NCI-H748 treated with DMSO at 0.1 percent for 48 hours (cell line): ENCODE measurements at regions not wholly inside any gene's neighbourhood (a gene's known extent, or its start where the extent isn't known, plus 50 kb on each side); places are given as distances from the start of the nearest gene placed in this dataset.

ENCODE experiments used
- DNase-seq: peaks from one replicate; lab custom pipeline; 2025; lab: John Stamatoyannopoulos, UW

DNA sequence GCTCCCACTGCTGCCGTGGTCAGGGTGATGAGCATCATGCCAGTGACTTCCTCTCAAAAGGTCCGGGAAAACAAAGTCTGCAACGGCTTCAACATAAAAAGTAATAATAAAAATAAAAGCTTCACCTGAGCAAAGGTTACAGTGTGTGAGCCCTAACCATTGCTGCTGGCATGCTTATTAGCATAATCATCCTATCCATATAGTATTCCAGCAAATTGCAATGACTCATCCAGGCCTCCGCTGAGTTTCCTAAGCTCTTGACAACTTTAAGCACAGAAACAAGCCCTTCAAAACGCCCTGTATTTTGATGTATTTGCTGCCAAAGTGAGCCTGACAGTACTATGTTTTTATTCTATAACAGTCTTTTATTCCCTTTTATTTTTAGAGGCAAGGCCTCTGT lies 100.5 kb downstream of the AASDH start:
- no peak for DNase-seq

DNA sequence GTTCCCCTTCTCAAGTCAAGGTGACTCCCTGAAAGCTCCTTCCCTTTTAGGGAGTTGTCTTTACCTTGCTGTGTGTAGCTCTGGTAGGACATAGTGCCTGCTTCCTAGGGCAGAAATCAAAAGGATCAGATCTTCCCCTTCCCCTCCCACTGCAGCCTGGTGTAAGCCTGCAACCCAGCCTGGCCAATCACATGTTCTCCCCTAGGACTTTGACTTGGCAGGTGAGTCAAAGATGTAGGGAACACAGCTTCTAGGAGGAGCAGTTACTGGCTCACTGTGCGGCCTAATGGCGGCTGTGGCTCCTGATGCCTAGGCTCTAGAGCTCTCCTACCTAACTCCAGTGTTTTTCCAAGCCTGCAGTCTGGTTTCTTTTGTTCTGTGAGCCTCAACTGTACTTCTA lies 103.9 kb downstream of the AASDH start:
- DNase-seq: no peak

DNA sequence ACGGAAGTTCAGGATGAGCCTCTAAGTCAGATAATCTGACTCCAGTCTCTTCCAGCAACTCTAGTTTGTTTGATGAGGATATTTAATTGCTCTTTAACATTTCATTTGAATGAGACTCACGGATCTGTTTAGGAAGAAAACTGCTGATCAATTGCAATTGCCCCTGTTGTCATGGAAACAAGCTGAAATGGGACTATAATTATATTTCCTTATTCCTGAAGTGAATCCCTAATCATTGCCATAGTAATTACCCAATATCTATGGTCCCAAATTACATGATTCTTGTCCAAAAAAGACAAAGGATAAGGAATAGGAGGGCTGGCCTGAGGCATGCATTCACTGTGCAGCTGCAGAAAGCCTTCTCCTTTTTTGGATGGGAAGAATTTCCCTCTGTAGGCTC lies 105.3 kb downstream of the AASDH start:
- DNase-seq: no peak

DNA sequence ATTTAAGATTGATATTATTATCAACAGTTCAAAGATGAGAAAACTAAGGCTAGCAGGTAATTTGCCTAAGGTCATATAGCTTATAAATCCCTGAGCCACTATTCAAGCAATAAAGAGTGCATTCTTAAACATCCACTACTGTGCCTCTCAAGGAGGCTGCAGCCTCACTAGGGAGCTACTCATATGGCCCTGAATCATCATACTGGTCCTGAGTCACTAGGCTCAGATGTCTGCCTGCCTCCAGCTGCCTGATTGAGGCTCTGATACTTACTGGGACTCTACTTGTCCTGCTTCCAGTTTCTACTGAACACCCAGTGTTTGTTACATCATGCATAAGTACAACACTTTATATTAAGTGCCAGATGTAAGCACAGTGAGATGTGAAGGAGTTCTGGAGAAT lies 110.7 kb downstream of the AASDH start:
- no peak for DNase-seq

DNA sequence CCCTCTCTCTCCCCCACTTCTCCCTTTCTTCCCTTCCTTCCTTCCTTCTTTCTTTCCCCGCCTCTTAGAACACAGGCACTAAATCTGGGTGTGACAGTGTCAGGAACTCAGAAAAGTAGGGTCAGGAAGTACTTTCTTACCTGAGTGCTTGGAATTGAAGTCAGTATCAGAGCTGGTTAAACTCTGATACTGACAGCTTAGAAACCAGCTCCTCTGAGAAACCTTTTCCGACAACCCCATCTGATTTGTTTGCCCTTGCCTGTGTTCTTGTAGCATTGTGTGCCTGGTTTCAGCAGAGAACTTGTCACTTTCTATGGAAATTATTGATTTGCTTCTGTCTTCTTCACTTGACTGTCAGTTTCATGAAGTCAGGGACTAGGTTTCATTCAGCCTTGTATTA lies 113.9 kb downstream of the AASDH start:
- DNase-seq: no peak

DNA sequence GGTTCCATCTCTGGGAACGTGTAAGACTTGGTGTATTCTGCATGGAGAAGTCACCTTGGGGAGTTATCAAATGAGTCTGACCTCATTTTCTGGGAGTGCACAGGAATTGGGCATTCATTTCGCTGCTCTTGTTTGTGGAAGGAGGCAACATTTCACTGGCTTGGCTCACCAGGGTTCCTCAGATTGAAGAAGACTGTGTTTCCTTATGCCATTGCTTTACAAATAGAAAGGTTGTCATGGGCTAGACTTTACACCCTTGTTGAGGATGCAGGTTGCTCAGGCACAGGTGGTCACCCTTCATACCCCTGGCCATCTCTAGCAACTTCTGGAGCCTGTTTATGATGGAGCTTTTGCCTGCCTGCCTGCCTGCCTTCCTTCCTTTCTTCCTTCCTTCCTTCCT lies 114.4 kb downstream of the AASDH start:
- DNase-seq: no peak

DNA sequence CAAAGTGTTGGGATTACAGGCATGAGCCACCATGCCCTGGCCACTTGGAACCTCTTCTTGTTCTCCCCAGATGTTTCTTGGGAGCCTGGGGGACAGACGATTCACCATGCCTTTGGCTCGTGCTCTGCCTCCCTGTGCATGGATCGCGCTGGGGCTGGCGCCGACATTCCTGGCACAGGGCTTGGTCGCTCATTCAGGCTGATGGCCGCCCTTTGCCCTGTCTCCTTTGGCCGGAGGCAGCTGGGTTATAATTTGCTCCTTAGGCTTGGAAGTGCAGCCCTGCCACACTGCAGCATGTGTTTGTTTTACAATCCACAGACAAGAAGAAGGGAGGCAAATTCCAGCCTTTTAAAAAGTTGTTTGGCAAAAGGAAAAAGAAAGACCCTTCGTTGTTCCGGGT lies 115.3 kb downstream of the AASDH start:
- no peak for DNase-seq

DNA sequence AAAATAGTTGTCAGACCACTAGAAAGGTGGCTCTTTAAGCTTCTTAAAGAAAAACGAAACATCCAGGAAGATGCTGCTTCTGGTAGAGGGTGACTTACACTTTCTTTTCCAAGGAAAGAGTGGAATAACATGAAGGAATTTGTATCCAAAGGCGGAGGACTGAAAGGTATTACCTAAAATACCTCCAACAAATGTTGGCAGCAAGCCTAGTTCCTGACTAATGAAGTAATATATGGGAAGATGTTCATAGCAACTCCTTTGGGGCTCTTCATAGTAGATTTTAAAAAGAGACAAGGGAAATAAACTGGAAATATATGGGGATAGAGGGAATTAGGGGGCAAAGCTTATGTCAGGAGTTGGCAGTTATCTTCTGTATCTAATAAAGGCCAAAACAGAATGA lies 116.2 kb downstream of the AASDH start:
- no peak for DNase-seq

DNA sequence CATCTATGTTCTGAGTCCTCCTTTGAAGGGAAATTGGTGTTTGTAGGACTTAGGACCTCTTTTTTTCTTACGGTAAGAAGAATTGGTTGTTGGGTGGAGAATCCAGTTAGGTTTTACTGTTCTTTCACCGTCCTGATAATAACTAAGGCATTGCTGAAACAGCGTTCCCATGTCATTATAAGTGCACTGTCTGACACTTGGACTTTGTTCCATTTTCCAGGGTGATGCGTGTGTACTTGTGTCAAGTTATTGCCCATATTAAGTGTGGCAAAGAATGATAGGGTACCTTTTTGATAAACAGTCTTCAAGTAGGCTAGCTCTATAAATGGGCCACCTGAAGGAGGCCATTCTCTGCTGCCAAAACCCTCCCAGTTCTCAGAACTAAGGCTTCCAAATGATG lies 119.7 kb downstream of the AASDH start:
- no peak for DNase-seq

DNA sequence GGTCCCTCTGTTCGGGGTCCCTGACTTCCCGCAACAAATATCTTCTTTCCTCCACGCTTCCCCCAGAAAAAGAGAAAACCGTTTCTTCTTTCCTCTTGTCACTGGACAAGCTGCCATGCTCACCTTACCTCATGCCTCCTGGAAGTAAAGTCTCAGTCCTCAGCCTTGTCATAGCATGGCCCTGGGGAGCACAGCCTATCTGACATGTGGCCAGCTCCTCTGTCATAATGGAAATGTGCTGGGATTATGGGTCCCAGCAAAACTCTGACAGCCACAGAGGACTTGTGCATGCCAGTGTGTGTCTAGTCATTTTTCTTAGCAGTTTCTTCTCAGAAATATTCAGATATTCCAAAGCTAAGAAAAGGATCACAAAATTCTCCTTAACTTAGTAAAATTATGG lies 122.4 kb downstream of the AASDH start:
- no peak for DNase-seq

DNA sequence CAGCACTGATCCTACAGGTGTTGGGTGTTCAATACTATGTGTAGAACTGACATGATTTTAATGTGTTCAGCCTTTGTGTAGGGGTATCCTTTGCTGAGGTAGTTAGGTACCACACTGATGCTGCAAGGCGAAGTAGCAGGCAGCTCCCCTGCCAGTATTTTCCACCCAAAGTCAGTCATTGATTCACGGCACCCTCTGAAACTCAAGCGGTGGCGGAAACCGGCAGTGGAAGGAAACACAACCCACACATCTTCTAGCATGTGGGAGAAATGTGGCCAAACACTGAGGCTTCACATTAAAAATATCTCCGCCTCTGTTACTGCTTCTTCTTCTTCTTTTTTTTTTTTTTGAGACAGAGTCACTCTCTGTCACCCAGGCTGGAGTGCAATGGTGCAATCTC lies 126.3 kb downstream of the AASDH start:
- no peak for DNase-seq

DNA sequence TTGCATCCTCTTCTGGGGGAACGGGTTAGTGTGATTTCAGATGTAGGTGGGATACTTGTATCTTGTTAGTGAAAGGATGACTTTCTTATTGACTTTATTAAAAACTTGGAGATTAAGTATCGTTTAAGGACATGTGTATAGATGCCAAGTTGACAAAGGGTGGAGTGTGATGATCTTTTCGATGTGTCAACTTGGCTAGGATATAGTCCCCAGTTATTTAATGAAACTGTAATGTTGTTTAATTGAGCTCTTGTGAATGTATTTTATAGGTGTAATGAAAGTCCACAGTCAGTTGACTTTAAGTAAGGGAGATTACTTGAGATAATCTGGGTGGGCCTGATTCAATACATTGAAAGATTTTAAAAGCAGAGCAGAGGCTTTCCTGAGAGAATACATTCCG lies 127.0 kb downstream of the AASDH start:
- DNase-seq: no peak

DNA sequence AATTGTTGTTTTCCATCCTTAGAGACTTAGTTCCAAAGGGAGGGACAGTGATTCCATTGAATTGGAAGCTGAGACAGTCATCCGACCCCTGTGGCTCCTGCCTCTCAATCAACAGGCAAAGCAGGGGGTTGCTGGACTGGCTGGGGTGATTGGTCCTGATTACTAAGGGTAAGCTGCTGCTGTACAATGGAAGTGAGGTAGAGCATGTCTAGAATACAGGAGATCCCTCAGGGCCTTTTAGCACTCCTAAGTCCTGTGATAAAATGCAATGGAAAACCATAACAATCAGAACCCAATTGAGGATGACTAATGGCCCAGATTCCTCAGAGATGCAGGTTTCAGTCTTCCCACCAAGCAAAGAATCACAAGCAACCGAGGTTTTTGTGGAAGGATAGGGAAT lies 127.6 kb downstream of the AASDH start:
- DNase-seq: no peak

DNA sequence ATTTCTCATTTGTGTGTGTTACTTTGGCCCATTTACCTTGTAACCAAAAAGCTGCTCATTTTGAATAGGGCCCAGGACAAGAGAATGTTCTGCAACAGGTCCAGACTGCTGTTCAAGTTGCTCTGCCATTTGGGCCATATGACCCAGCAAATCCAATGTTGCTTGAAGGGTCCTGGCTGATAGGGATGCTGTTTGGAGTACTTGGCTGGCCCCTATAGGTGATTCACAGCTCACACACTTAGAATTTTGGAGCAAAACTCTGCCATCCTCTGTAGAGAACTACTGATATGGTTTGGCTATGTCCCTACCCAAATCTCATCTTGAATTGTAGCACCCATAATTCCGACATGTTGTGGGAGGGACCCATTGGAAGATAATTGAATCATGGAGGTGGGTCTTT lies 131.5 kb downstream of the AASDH start:
- no peak for DNase-seq

DNA sequence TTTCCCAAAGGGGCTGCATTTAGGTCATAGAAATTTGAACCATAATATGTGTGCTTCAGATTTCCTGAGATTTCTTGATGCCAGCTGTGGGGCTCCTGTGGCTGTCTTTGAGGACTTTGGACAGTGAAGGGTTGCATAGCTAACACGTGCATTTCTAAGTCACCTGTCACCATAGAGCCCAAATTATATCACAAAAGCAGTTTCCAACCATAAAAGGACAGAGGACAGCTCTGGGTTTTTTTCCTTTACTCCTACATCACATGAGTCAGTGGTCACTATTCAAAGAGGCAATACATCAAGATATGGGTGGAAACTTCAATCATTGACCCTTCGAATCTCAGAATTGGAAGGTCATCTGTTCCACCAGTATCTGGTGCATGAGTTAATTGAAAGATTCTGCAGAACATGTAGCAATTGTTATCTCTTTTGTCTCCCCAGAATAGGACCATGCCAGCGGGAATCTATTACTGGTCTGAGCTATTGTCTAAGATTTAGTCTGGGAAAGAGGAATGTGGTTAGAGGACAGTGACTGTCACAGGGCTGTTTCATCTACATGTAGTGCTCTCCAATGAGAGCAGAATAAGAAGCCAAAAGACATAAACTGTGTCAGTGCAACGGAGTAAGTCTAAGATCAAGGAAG lies 133.5 kb downstream of the AASDH start:
- no peak for DNase-seq

DNA sequence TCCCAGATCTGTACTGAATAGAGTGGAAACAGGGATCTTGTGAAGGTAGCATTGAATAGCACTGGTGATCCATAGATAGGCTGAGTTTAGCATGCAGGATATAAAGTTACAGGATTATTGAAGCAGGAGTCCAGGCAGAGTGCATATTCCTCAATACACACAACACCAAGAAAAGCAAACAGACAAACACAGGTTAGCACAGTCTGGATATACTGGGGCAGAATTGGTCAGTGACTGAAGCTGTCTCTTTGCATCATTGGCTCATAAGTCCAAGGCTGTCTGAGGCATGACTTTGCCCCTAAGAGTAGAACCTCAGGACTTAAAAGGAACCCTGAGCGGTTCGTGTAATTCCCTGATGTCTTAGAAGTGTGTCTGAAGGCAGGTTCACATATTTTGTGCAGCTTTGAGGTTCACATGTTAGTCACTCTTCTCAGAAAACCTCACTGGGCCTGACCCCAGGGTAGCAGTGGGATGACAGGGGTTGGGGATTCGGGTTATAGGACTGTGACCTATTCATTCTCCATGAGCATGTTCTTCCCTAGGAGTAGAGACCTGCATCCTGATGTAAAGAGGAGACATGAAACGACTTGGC lies 134.6 kb downstream of the AASDH start:
- no peak for DNase-seq

DNA sequence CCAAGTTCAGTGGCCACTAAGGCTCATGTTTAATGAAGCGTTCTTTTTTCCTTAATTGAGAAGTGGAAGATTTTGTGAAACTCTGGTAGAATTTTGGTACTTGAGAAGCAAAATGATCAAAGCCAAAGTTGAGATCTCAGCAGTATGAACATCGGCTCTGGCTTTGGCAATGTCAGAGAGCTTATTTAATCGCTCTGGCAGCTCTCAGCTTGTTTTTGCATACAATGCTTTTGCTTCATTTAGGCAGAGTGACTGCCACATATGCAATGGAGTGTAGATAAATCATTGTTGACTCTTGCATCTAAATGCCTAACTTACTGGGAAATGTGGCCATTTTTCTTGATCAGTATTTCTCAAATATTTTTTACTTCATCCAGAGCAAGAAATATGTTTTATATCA lies 135.7 kb downstream of the AASDH start:
- DNase-seq: no peak

DNA sequence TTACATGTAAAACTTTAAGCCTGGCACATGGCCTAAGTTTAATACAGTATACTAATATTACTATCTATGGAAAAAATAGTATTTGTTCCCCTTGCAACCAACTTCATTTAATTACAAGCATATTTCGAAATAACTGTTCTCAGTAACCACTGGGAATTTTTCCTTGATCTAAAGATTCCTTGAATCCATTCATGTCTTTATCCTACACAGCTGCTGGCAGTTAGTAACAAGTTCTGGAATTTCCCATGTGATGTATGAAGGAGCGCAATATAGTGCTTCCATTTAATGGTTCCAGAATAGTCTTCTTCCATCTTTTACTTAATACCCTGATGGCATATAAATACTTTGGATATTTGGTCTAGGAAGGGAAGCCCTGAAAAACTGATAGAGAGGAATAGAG lies 136.5 kb downstream of the AASDH start:
- no peak for DNase-seq

DNA sequence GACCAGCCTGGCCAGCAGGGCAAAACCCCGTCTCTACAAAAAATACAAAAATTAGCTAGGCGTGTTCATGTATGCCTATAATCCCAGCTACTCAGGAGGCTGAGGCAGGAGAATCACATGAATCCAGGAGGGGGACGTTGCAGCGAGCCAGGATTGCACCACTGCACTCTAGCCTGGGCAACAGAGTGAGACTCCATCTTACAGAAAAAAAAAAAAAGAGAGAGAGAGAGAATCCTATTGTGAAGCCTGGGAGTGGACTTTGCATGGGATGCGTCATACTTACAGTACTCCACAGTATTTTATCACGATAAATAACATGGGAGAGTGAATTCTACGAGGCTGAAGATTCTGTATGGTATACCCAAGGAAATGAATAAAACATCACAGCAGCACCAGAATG lies 139.6 kb downstream of the AASDH start:
- no peak for DNase-seq

DNA sequence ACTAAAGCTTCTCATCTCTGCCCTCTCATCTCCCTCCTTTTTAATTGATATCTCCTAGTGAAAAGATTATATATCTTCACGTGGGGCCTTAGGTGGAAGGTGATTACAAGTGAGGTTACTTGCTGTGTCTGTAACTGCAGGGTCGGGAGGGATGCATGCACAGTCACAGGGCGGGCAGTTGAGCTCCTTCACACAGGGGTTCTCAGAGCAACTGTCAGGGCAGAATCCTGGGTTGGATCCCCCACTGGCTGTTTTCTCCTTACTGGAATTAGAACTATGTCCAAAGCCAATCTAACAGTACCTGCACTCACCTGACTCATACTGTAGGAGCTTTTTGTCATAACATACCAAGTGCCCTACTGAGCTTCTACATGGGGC lies 141.1 kb downstream of the AASDH start:
- no peak for DNase-seq

DNA sequence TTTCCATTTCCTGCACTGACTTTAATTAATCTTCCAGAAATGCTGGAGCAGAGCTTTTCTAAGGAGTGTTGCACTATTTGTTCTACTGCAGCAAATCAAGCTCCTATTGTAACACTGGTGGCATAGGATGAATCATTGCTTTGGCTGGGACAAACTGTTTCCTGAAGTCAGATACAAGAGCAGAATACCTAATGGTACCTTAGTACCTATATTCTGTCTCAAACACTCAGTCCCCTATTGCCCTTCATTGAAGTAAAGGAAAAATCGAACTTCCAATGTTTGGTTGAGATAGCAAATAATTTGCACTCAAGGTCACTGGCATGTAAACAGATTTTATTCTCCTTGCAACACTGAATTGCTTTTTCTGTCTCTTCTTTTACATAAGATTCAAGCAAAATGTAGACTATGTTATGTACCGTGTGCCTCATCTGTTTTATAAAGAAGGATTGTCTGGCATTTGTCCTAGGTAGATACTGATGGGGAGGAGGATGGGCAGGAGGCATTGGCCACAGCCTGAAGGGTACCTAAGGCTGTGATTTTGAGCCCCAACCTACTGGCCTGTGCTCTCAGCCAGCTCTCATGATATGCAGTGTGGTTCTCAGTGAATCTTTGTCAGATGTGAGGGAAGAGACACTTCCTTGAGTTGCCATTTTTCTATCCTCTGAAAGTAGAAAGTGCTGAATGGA lies 141.6 kb downstream of the AASDH start:
- DNase-seq: no peak

DNA sequence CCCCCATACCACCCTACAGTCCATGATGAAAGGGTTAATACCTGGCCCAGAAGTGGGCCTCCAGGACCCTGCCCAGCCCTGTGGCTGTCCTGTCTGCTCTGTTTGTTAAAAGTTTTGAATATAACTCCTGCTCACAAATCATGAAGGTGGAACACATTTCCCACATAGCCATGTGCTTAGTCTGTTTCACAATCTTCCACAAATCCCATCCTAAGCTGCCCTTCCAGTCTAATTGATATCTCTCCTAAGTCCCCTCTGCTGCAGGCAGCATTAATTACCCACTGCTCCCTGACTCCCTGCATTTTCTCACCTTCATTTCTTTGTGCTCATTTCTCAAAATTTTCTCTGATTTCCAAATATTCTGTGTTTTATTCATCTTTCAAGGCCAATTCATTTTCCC lies 142.6 kb downstream of the AASDH start:
- DNase-seq: no peak

DNA sequence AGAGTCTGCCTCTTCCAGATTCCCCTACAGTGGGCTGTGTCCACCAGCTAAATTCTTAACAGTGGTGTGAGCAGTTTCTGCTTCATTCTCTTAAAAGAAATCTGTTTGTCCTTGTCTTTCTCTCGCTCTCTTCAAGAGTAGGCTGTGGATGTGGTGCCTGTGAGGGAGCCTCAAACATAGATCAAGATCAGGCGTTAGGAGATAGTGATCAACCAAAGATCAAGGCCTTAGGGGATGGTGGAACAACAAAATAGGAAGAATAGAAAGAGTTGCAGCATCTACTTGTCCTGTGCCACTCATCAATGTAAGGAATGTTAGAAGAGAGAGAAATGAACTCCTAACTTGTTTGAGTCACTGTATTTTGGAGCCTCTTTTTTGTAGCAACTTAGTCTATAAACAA lies 144.2 kb downstream of the AASDH start:
- no peak for DNase-seq

DNA sequence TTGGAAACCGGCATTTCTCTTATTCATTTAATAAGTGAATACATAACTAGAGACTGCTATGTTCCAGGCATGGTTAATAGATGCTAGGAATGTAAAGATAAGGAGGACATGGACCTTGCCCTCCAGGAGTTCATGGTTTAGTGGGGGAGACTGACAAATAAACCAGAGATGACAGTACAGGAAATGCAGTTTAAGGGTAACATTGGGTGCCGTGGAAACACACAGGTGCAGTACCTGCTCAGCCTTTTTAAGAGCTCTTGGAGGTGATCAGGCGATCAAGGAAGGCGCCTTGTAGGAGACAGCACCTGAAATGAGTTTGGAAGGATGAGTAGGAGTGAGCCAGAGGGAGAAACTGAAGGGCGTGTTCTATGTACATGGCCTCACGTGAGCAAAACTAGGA lies 145.8 kb downstream of the AASDH start:
- DNase-seq: no peak
